GM10266 (cell line): ENCODE measurements at regions not wholly inside any gene's neighbourhood (a gene's known extent, or its start where the extent isn't known, plus 50 kb on each side); places are given as distances from the start of the nearest gene placed in this dataset.

Experiments used
- DNase-seq: peaks from one replicate; pipeline ENCODE4 v3.0.0; 2012; ENCODE audit errors: extremely low spot score
- TF ChIP-seq, protein P1 (sequence below): IDR thresholded peaks from 2 replicates; pipeline ENCODE4 v1.5.1; 2012; ENCODE audit warnings: mild to moderate bottlenecking, low read depth; ENCODE audit not compliant: control insufficient read depth, insufficient read depth; ENCODE audit errors: missing control alignments

DNA sequence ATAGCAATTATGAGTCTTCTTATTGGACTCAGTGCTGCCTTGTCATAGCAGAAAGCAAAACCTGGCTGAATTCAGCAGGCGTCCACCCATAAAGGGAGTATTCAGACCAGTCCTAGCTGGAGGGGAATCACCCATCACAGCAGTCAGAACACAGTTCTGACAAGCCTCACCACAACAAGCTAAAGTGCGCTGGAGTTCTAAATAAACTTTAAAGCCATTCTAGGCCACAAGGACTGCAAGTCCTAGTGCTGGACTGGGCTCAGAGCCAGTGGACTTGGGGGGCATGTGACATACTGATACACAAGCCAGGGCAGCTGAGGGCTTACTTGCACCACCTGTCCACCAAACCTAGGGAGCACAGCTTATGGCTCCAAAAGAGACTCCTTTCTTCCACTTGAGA is 115.3 kb upstream of the PCSK5 start:
- TF ChIP-seq, protein P1, sequence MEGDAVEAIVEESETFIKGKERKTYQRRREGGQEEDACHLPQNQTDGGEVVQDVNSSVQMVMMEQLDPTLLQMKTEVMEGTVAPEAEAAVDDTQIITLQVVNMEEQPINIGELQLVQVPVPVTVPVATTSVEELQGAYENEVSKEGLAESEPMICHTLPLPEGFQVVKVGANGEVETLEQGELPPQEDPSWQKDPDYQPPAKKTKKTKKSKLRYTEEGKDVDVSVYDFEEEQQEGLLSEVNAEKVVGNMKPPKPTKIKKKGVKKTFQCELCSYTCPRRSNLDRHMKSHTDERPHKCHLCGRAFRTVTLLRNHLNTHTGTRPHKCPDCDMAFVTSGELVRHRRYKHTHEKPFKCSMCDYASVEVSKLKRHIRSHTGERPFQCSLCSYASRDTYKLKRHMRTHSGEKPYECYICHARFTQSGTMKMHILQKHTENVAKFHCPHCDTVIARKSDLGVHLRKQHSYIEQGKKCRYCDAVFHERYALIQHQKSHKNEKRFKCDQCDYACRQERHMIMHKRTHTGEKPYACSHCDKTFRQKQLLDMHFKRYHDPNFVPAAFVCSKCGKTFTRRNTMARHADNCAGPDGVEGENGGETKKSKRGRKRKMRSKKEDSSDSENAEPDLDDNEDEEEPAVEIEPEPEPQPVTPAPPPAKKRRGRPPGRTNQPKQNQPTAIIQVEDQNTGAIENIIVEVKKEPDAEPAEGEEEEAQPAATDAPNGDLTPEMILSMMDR = no peak
- DNase-seq = no peak

DNA sequence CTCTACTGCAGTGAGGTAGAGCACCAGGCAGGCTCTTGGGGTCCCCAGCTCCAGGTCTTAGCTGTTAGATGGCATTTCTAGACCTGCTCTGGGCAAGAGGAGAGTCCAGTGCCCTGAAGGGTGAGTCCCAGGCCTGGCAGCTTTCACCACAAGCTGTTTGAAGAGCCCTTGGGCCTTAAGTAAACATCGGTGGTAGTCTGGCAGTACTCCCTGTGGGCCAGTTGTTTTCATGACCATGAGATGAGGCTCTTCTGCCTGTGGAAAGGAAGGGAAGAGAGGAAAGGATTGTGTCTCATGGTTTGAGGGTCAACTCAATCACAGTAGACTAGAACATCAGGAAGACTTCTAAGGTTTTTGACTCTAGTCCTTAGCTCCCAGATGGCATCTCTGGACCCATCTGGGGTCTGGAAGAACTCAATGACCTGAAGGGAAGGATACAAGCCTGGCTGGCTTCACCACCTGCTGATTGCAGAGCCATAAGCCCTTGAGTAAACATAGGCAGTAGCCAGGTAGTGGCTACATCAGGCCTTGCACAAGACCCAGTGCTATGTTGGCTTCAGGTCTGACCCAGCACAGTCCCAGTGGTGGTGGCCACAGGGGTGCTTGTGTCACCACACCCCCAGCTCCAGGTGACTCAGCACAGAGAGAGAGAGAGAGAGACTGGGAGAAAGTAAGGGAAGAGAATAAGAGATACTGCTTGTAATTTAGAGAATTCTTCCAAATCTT is 114.3 kb upstream of the PCSK5 start:
- no peak for DNase-seq
- TF ChIP-seq, protein P1 = no peak

DNA sequence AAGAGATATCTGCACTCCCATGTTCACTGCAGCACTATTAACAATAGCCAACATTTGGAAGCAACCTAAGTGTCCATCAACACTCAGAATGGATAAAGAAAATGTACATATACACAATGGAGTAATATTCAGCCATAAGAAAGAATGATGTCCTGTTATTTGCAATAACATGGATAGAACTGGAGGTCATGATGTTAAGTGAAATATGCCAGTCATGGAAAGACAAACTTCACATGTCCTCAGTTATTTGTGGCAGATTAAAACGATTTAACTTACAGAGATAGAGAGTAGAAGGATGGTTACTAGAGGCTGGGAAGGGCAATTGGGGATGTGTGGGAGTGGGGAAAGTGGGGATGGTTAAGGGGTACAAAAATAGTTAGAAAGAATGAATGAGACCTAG is 110.3 kb upstream of the PCSK5 start:
- no peak for DNase-seq
- TF ChIP-seq, protein P1 = no peak

DNA sequence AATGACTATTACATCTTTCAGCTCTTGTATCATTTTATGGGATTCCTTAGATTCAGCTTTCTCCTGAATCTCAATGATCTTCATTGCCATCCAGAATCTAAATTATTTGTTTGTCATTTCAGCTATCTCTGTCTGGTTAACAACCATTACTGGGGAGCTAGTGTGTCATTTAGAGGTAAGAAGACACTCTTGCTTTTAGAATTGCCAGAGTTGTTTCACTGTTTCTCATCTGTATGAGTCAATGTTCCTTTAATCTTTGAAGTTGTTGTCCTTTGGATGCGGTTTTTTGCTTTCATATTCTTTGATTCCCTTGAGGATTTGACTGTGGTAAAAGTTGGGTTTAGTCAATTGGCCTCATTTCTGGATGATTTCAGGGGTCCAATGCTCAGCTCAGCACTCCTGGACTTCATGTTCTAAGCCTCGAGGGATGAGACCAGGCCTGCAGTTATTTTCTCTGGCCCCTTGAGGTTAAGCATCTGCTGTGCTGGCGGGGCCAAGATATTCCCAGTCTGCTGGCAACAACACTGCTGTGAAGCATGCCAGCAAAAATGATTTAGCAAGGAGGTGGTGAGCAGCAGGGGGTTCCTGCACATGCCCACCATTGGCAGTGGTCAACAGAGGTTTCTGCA is 102.4 kb upstream of the PCSK5 start:
- TF ChIP-seq, protein P1 = no peak
- no peak for DNase-seq

DNA sequence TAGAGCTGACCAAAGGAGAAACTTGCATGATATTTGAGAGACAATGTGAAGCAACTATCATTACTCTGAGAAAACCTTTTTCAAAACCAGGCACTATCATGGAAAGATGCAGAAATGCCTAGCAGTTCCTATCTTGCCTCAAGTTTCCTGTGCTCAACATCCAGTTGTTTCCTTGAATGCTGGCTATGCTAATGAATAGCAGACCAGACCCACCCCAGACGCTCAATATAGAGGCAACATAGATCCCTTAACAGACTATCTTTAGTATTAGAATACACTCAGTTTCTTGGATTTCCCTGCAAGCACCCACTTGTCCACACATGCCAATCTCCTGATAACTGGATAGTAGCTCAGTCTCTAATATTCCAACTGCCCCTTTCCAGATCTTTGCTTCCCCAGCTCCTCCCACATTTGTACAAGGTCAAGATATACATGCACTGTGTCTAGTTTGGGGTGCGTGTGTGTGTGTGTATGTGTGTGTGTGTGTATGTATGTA is 93.3 kb upstream of the PCSK5 start:
- DNase-seq = no peak
- TF ChIP-seq, protein P1 = no peak

DNA sequence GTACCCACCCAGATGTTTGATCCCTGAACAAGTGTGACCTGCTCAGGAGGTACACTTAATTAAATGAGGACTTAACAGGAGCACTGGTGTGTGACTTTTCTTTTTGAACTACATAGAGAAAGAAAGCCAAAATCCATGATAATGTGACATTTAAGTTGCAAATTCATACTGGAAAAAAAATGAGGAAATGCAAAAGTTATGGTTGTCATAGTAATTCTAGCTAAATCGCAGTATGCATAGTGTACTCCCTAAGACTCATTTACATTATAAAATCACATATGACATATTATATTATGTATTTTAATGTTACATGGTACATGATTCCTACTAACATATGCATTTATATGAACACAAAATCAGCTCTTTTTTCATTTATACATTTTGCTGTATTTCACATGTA is 92.0 kb upstream of the PCSK5 start:
- TF ChIP-seq, protein P1 = no peak
- no peak for DNase-seq

DNA sequence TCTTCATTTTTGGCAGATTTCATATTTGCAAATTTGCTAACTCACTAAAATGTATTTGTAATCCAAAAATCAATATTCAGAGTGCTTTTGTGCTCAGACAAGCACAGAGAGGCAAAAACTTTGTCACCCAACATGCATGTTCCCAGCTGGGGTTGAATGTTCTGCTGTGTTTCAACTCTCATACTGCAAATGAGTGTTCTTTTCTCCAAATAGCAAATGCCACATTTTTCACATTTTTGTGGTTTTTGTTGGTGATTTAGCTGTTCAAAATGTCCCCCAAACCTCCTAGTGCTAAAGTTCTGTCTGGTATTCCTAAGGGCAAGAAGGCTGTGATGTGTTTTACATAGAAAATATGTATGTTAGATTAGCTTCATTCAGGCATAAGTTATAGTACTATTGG is 87.3 kb upstream of the PCSK5 start:
- no peak for DNase-seq
- TF ChIP-seq, protein P1 = no peak
